Osteoblast (primary cell): ENCODE measurements at regions not wholly inside any gene's neighbourhood (a gene's known extent, or its start where the extent isn't known, plus 50 kb on each side); places are given as distances from the start of the nearest gene placed in this dataset.

Experiments
- DNase-seq: peaks from one replicate; pipeline ENCODE4 v3.0.0; 2011; ENCODE audit warnings: low spot score, mixed read lengths; ENCODE audit not compliant: insufficient read length; ENCODE audit errors: missing footprints
- H2AFZ ChIP-seq: 2 replicates; pipeline ENCODE4 v1.6.0; 2011; ENCODE audit warnings: mild to moderate bottlenecking, low read length
- H3K27ac ChIP-seq: 2 replicates; pipeline ENCODE4 v1.5.1; 2011; ENCODE audit warnings: mild to moderate bottlenecking, low read depth, low read length, moderate library complexity
- H3K27me3 ChIP-seq: 2 replicates; pipeline ENCODE4 v1.6.0; 2012; ENCODE audit warnings: mild to moderate bottlenecking, control low read depth, inconsistent platforms, low read length, moderate library complexity; ENCODE audit not compliant: insufficient read depth
- H3K36me3 ChIP-seq: 2 replicates; pipeline ENCODE4 v1.5.1; 2011; ENCODE audit warnings: mild to moderate bottlenecking, low read length, control low read depth, moderate library complexity; ENCODE audit not compliant: insufficient read depth
- H3K4me1 ChIP-seq: 2 replicates; pipeline ENCODE4 v1.5.1; 2011; ENCODE audit warnings: mild to moderate bottlenecking, low read length, control low read depth, moderate library complexity; ENCODE audit not compliant: insufficient read depth
- H3K4me2 ChIP-seq: 2 replicates; pipeline ENCODE4 v1.6.0; 2011; ENCODE audit warnings: mild to moderate bottlenecking, low read length; ENCODE audit not compliant: insufficient read depth
- H3K4me3 ChIP-seq: fragments of 200-600 bp; sonication (generic); 3 replicates; pipeline ENCODE4 v1.5.1; 2012; ENCODE audit warnings: mild to moderate bottlenecking, low read length, inconsistent platforms; ENCODE audit not compliant: insufficient read depth
- H3K79me2 ChIP-seq: 2 replicates; pipeline ENCODE4 v1.6.0; 2012; ENCODE audit warnings: mild to moderate bottlenecking, low read length, control low read depth, inconsistent platforms; ENCODE audit not compliant: insufficient read depth
- H3K9me3 ChIP-seq: 2 replicates; pipeline ENCODE4 v1.5.1; 2011; ENCODE audit warnings: low read depth, low read length, control low read depth
- H4K20me1 ChIP-seq: 2 replicates; pipeline ENCODE4 v1.6.0; 2012; ENCODE audit warnings: mild to moderate bottlenecking, low read length, control low read depth; ENCODE audit not compliant: insufficient read depth
- CTCF ChIP-seq: IDR thresholded peaks from 2 replicates; pipeline ENCODE4 v1.5.1; 2011; ENCODE audit warnings: mild to moderate bottlenecking, low read depth, low read length, moderate library complexity; ENCODE audit errors: extremely low read depth

GRCh38 chr6:227074-227782, 65.1 kb upstream of the DUSP22 start:
- Histone ChIP-seq H2AFZ (no peak overlapping the region), H3K27ac (no peak overlapping the region), H3K4me1 (peaks cover 8% of the 10 kb centered on the region), H3K36me3 (no peaks in the 10 kb centered on the region), H3K9me3 (no peaks in the 10 kb centered on the region), H3K4me2 (no peak overlapping the region), H3K27me3 (peaks cover 14% of the 10 kb centered on the region), H3K79me2 (no peaks in the 10 kb centered on the region), H4K20me1 (no peaks in the 10 kb centered on the region), H3K4me3 (no peak overlapping the region)
- TF ChIP-seq CTCF: peak; percentile 68
- peak; percentile 96 for DNase-seq

- no peak for TF ChIP-seq CTCF
- no peak overlapping the region for H2AFZ ChIP-seq
Observed at GRCh38 chr6:227812-228338, 64.4 kb upstream of the DUSP22 start.

GRCh38 chr6:228881-229651, 63.2 kb upstream of the DUSP22 start:
- peak; percentile 31 for DNase-seq
- H3K79me2 ChIP-seq: no peaks in the 10 kb centered on the region
- TF ChIP-seq CTCF: no peak
- H4K20me1 ChIP-seq: no peaks in the 10 kb centered on the region
- H3K4me2 ChIP-seq: no peak overlapping the region
- no peaks in the 10 kb centered on the region for H3K9me3 ChIP-seq
- no peaks in the 10 kb centered on the region for H3K36me3 ChIP-seq
- H3K4me3 ChIP-seq: no peak overlapping the region
- H3K4me1 ChIP-seq: peaks cover 7% of the 10 kb centered on the region
- peaks cover 14% of the 10 kb centered on the region for H3K27me3 ChIP-seq
- no peak overlapping the region for H2AFZ ChIP-seq
- no peak overlapping the region for H3K27ac ChIP-seq

More at GRCh38 chr6:227812-228338, 64.4 kb upstream of the DUSP22 start:
- no peaks in the 10 kb centered on the region for H3K36me3 ChIP-seq
- H3K4me3 ChIP-seq: no peak overlapping the region
- H3K79me2 ChIP-seq: no peaks in the 10 kb centered on the region
- peaks cover 14% of the 10 kb centered on the region for H3K27me3 ChIP-seq
- DNase-seq: peak; percentile 26
- H4K20me1 ChIP-seq: no peaks in the 10 kb centered on the region
- no peak overlapping the region for H3K4me2 ChIP-seq
- H3K4me1 ChIP-seq: peaks cover 7% of the 10 kb centered on the region
- no peak overlapping the region for H3K27ac ChIP-seq
- no peaks in the 10 kb centered on the region for H3K9me3 ChIP-seq

- Histone ChIP-seq H3K27me3 (peaks cover 14% of the 10 kb centered on the region), H3K27ac (no peak overlapping the region), H3K79me2 (no peaks in the 10 kb centered on the region), H2AFZ (no peak overlapping the region), H3K4me2 (no peak overlapping the region), H3K36me3 (no peaks in the 10 kb centered on the region), H3K9me3 (no peaks in the 10 kb centered on the region), H3K4me1 (peaks cover 14% of the 10 kb centered on the region), H4K20me1 (no peaks in the 10 kb centered on the region), H3K4me3 (no peak overlapping the region)
- no peak for TF ChIP-seq CTCF
- no peak for DNase-seq
Observed at GRCh38 chr6:231779-232178, 60.5 kb upstream of the DUSP22 start.
